Activated CD8-positive, alpha-beta T cell treated with anti-CD3 and anti-CD28 coated beads for 36 hours (primary cell): ENCODE measurements at regions not wholly inside any gene's neighbourhood (a gene's known extent, or its start where the extent isn't known, plus 50 kb on each side); places are given as distances from the start of the nearest gene placed in this dataset.

Experiments
- ATAC-seq: fragments of 200-7000 bp; cut with Tn5 transposase; one replicate; pipeline ENCODE4 v1.10.0; 2021; ENCODE audit warnings: mild to moderate bottlenecking, moderate library complexity
- CTCF ChIA-PET: fragments of 350-600 bp; sonication (Branson Sonifier 250); formaldehyde crosslinking; loops from one replicate; lab custom pipeline; 2021; ENCODE audit warnings: antibody characterized with exemption; lab: Charles Lee
- POLR2A ChIA-PET: fragments of 350-600 bp; sonication (Branson Sonifier 250); formaldehyde crosslinking; loops from one replicate; lab custom pipeline; 2021; ENCODE audit warnings: antibody characterized with exemption; lab: Charles Lee
- DNase-seq: peaks from one replicate; pipeline ENCODE4 v3.0.0-alpha.2; 2020
- H3K27ac Mint-ChIP-seq: one replicate; pipeline ENCODE4 v1.8.0; 2021; ENCODE audit warnings: mild to moderate bottlenecking, mixed read lengths
- H3K27me3 Mint-ChIP-seq: one replicate; pipeline ENCODE4 v1.8.0; 2021; ENCODE audit warnings: mixed read lengths
- H3K36me3 Mint-ChIP-seq: one replicate; pipeline ENCODE4 v1.8.0; 2021; ENCODE audit warnings: low read depth, mixed read lengths
- H3K4me1 Mint-ChIP-seq: one replicate; pipeline ENCODE4 v1.8.0; 2021; ENCODE audit warnings: low read depth, mixed read lengths
- H3K4me3 Mint-ChIP-seq: one replicate; pipeline ENCODE4 v1.8.0; 2021; ENCODE audit warnings: mild to moderate bottlenecking, moderate library complexity, mixed read lengths
- H3K9me3 Mint-ChIP-seq: one replicate; pipeline ENCODE4 v1.8.0; 2021; ENCODE audit warnings: mixed read lengths
- CTCF ChIP-seq: fragments of 200-600 bp; IDR thresholded peaks from one replicate; pipeline ENCODE4 v1.8.0; 2022; ENCODE audit warnings: antibody characterized with exemption, mild to moderate bottlenecking
- intact Hi-C: fragments of 100-400 bp; cut with micrococcal nuclease; formaldehyde crosslinking; loops from one replicate; pipeline ENCODE4 v1.10.0; 2022

GRCh38 chr14:58964598-58964928, 223.9 kb upstream of the DAAM1 start:
- H3K27me3 Mint-ChIP-seq: no peaks in the 10 kb centered on the region
- no peak for TF ChIP-seq CTCF
- DNase-seq: no peak
- CTCF ChIA-PET: no interaction called here
- POLR2A ChIA-PET: no interaction called here
- no peaks in the 10 kb centered on the region for H3K36me3 Mint-ChIP-seq
- no peak overlapping the region for H3K4me3 Mint-ChIP-seq
- H3K4me1 Mint-ChIP-seq: no peaks in the 10 kb centered on the region
- ATAC-seq: no peak
- H3K9me3 Mint-ChIP-seq: no peaks in the 10 kb centered on the region
- no peak overlapping the region for H3K27ac Mint-ChIP-seq
- intact Hi-C loops: no loop called here

GRCh38 chr14:58965601-58966000, 222.9 kb upstream of the DAAM1 start:
- no peak for TF ChIP-seq CTCF
- intact Hi-C loops: no loop called here
- ATAC-seq (no peak), DNase-seq (no peak)
- POLR2A ChIA-PET: no interaction called here
- CTCF ChIA-PET: no interaction called here
- H3K9me3 Mint-ChIP-seq: no peaks in the 10 kb centered on the region
- no peaks in the 10 kb centered on the region for H3K36me3 Mint-ChIP-seq
- H3K4me1 Mint-ChIP-seq: no peaks in the 10 kb centered on the region
- no peak overlapping the region for H3K27ac Mint-ChIP-seq
- H3K4me3 Mint-ChIP-seq: no peak overlapping the region
- no peaks in the 10 kb centered on the region for H3K27me3 Mint-ChIP-seq

GRCh38 chr14:58966997-58967396, 221.5 kb upstream of the DAAM1 start:
- ATAC-seq (no peak), DNase-seq (no peak)
- H3K4me3 Mint-ChIP-seq: no peak overlapping the region
- H3K4me1 Mint-ChIP-seq: no peaks in the 10 kb centered on the region
- POLR2A ChIA-PET: interaction anchor here (1.2 kb wide), 1 partner anchor 11 kb away, joined by 3 read pairs; no protein-coding TSS in a partner anchor
- intact Hi-C loops: no loop called here
- H3K27ac Mint-ChIP-seq: no peak overlapping the region
- H3K36me3 Mint-ChIP-seq: no peaks in the 10 kb centered on the region
- H3K9me3 Mint-ChIP-seq: no peaks in the 10 kb centered on the region
- CTCF ChIA-PET: no interaction called here
- TF ChIP-seq CTCF: no peak
- H3K27me3 Mint-ChIP-seq: no peaks in the 10 kb centered on the region

GRCh38 chr14:58969951-58970751, 218.3 kb upstream of the DAAM1 start:
- intact Hi-C loops: no loop called here
- no peak for DNase-seq
- no peak overlapping the region for H3K27ac Mint-ChIP-seq
- TF ChIP-seq CTCF: no peak
- H3K4me3 Mint-ChIP-seq: no peak overlapping the region
- POLR2A ChIA-PET: no interaction called here
- no peak for ATAC-seq
- H3K27me3 Mint-ChIP-seq: no peaks in the 10 kb centered on the region
- CTCF ChIA-PET: interaction anchor here (0.7 kb wide), 1 partner anchor 24 kb away, joined by 3 read pairs; no protein-coding TSS in a partner anchor
- H3K4me1 Mint-ChIP-seq: no peaks in the 10 kb centered on the region
- H3K36me3 Mint-ChIP-seq: no peaks in the 10 kb centered on the region
- no peaks in the 10 kb centered on the region for H3K9me3 Mint-ChIP-seq

GRCh38 chr14:58972233-58973017, 216.0 kb upstream of the DAAM1 start:
- DNase-seq: no peak
- H3K27ac Mint-ChIP-seq: no peak overlapping the region
- H3K4me1 Mint-ChIP-seq: no peaks in the 10 kb centered on the region
- ChIA-PET POLR2A (interaction anchor here (0.5 kb wide), 1 partner anchor 24 kb away, joined by 3 read pairs; no protein-coding TSS in a partner anchor), CTCF (no interaction called here)
- H3K9me3 Mint-ChIP-seq: no peaks in the 10 kb centered on the region
- H3K27me3 Mint-ChIP-seq: no peaks in the 10 kb centered on the region
- H3K36me3 Mint-ChIP-seq: no peaks in the 10 kb centered on the region
- no peak overlapping the region for H3K4me3 Mint-ChIP-seq
- ATAC-seq: no peak
- TF ChIP-seq CTCF: no peak
- intact Hi-C loops: no loop called here
